ENCODE measurements at regions not wholly inside any gene's neighbourhood (a gene's known extent, or its start where the extent isn't known, plus 50 kb on each side); places are given as distances from the start of the nearest gene placed in this dataset.

GRCh38 chr11:112465433-112466024, 204.9 kb upstream of the PLET1 start:
- H3K4ac ChIP-seq (ENCODE audit: low read depth, low read length) = no peak overlapping the region
- no peak overlapping the region for H3K14ac ChIP-seq (ENCODE audit: low read length)
- H4K12ac ChIP-seq (ENCODE audit: low read depth, low read length) = no peak overlapping the region
- no peak overlapping the region for H3K4me2 ChIP-seq (ENCODE audit: low read length)
- no peak overlapping the region for H2AFZ ChIP-seq (ENCODE audit: insufficient read depth, low read length, poor library complexity)
- H3K79me1 ChIP-seq (ENCODE audit: low read length) = no peaks in the 10 kb centered on the region
- no CpG with 5 or more reads among the region's 6 CpGs for WGBS (ENCODE audit: extremely low coverage, insufficient coverage, insufficient read length)
- no peak overlapping the region for H4K91ac ChIP-seq (ENCODE audit: low read depth, low read length)
- H3K23ac ChIP-seq (ENCODE audit: low read length) = no peak overlapping the region
- no peak overlapping the region for H2BK12ac ChIP-seq (ENCODE audit: low read length)
- no peak overlapping the region for H4K8ac ChIP-seq (ENCODE audit: low read depth, low read length)
- no peaks in the 10 kb centered on the region for H3K4me1 ChIP-seq (ENCODE audit: control insufficient read depth in 1 of 2, insufficient read depth in 2 of 2, low read length in 2 of 2)
- peak in 1 of 2 donors; percentile 42 for DNase-seq
- H3K4me3 ChIP-seq (ENCODE audit: low read depth, low read length) = no peak overlapping the region
- no peaks in the 10 kb centered on the region for H3K36me3 ChIP-seq (ENCODE audit: control insufficient read depth in 1 of 2, insufficient read depth in 2 of 2, low read length in 2 of 2)
- H3K79me2 ChIP-seq (ENCODE audit: control insufficient read depth, insufficient read depth, low read length, poor library complexity) = no peaks in the 10 kb centered on the region
- H3K27ac ChIP-seq (ENCODE audit: low read depth, low read length) = no peak overlapping the region
- H3K27me3 ChIP-seq (ENCODE audit: insufficient read depth, low read length) = no peaks in the 10 kb centered on the region
- H3K9ac ChIP-seq (ENCODE audit: low read length) = no peak overlapping the region
- no peak overlapping the region for H2BK120ac ChIP-seq (ENCODE audit: insufficient read depth, low read length, poor library complexity)
- no peak overlapping the region for H2BK5ac ChIP-seq (ENCODE audit: low read depth, low read length, poor library complexity)
- peaks cover 2% of the 10 kb centered on the region for H3K9me3 ChIP-seq (ENCODE audit: insufficient read depth, low read depth, low read length)
- H3K18ac ChIP-seq (ENCODE audit: low read length) = no peak overlapping the region
- H2AK5ac ChIP-seq (ENCODE audit: low read length) = no peak overlapping the region

GRCh38 chr11:112467721-112468120, 207.1 kb upstream of the PLET1 start:
- Histone ChIP-seq H3K9ac (ENCODE audit: low read length) (no peak overlapping the region), H3K27me3 (ENCODE audit: insufficient read depth, low read length) (no peaks in the 10 kb centered on the region), H3K79me1 (ENCODE audit: low read length) (no peaks in the 10 kb centered on the region), H2BK5ac (ENCODE audit: low read depth, low read length, poor library complexity) (no peak overlapping the region), H2BK12ac (ENCODE audit: low read length) (no peak overlapping the region), H3K4me3 (ENCODE audit: low read depth, low read length) (no peak overlapping the region), H3K4ac (ENCODE audit: low read depth, low read length) (no peak overlapping the region), H2AK5ac (ENCODE audit: low read length) (no peak overlapping the region), H3K23ac (ENCODE audit: low read length) (no peak overlapping the region), H3K4me1 (ENCODE audit: control insufficient read depth in 1 of 2, insufficient read depth in 2 of 2, low read length in 2 of 2) (no peaks in the 10 kb centered on the region), H2BK120ac (ENCODE audit: insufficient read depth, low read length, poor library complexity) (no peak overlapping the region), H3K18ac (ENCODE audit: low read length) (no peak overlapping the region), H3K4me2 (ENCODE audit: low read length) (no peak overlapping the region), H3K27ac (ENCODE audit: low read depth, low read length) (no peak overlapping the region), H4K8ac (ENCODE audit: low read depth, low read length) (no peak overlapping the region), H4K12ac (ENCODE audit: low read depth, low read length) (no peak overlapping the region), H4K91ac (ENCODE audit: low read depth, low read length) (no peak overlapping the region), H3K79me2 (ENCODE audit: control insufficient read depth, insufficient read depth, low read length, poor library complexity) (no peaks in the 10 kb centered on the region), H3K36me3 (ENCODE audit: control insufficient read depth in 1 of 2, insufficient read depth in 2 of 2, low read length in 2 of 2) (no peaks in the 10 kb centered on the region), H3K9me3 (ENCODE audit: insufficient read depth, low read depth, low read length) (peaks cover 2% of the 10 kb centered on the region), H2AFZ (ENCODE audit: insufficient read depth, low read length, poor library complexity) (no peak overlapping the region), H3K14ac (ENCODE audit: low read length) (no peak overlapping the region)
- no peak for DNase-seq
- WGBS (ENCODE audit: extremely low coverage, insufficient coverage, insufficient read length) = no CpG with 5 or more reads among the region's 3 CpGs

- no peak overlapping the region for H3K4me3 ChIP-seq (ENCODE audit: low read depth, low read length)
- H3K14ac ChIP-seq (ENCODE audit: low read length) = no peak overlapping the region
- WGBS (ENCODE audit: extremely low coverage, insufficient coverage, insufficient read length) = no CpG with 5 or more reads among the region's 4 CpGs
- no peaks in the 10 kb centered on the region for H3K36me3 ChIP-seq (ENCODE audit: control insufficient read depth in 1 of 2, insufficient read depth in 2 of 2, low read length in 2 of 2)
- no peak overlapping the region for H3K4ac ChIP-seq (ENCODE audit: low read depth, low read length)
- H3K9ac ChIP-seq (ENCODE audit: low read length) = no peak overlapping the region
- H2BK12ac ChIP-seq (ENCODE audit: low read length) = no peak overlapping the region
- no peaks in the 10 kb centered on the region for H3K27me3 ChIP-seq (ENCODE audit: insufficient read depth, low read length)
- no peak overlapping the region for H3K4me2 ChIP-seq (ENCODE audit: low read length)
- no peaks in the 10 kb centered on the region for H3K4me1 ChIP-seq (ENCODE audit: control insufficient read depth in 1 of 2, insufficient read depth in 2 of 2, low read length in 2 of 2)
- no peak overlapping the region for H2AFZ ChIP-seq (ENCODE audit: insufficient read depth, low read length, poor library complexity)
- H2BK5ac ChIP-seq (ENCODE audit: low read depth, low read length, poor library complexity) = no peak overlapping the region
- H4K91ac ChIP-seq (ENCODE audit: low read depth, low read length) = no peak overlapping the region
- no peaks in the 10 kb centered on the region for H3K79me1 ChIP-seq (ENCODE audit: low read length)
- no peak overlapping the region for H2AK5ac ChIP-seq (ENCODE audit: low read length)
- H3K18ac ChIP-seq (ENCODE audit: low read length) = no peak overlapping the region
- H3K27ac ChIP-seq (ENCODE audit: low read depth, low read length) = no peak overlapping the region
- H3K79me2 ChIP-seq (ENCODE audit: control insufficient read depth, insufficient read depth, low read length, poor library complexity) = no peaks in the 10 kb centered on the region
- peaks cover 2% of the 10 kb centered on the region for H3K9me3 ChIP-seq (ENCODE audit: insufficient read depth, low read depth, low read length)
- H4K8ac ChIP-seq (ENCODE audit: low read depth, low read length) = no peak overlapping the region
- H3K23ac ChIP-seq (ENCODE audit: low read length) = no peak overlapping the region
- DNase-seq = no peak
- H4K12ac ChIP-seq (ENCODE audit: low read depth, low read length) = no peak overlapping the region
- H2BK120ac ChIP-seq (ENCODE audit: insufficient read depth, low read length, poor library complexity) = no peak overlapping the region
Measured at GRCh38 chr11:112469376-112469775, 208.7 kb upstream of the PLET1 start.

- no peaks in the 10 kb centered on the region for H3K79me2 ChIP-seq (ENCODE audit: control insufficient read depth, insufficient read depth, low read length, poor library complexity)
- no peak overlapping the region for H3K27ac ChIP-seq (ENCODE audit: low read depth, low read length)
- H3K4me1 ChIP-seq (ENCODE audit: control insufficient read depth in 1 of 2, insufficient read depth in 2 of 2, low read length in 2 of 2) = no peaks in the 10 kb centered on the region
- H2BK120ac ChIP-seq (ENCODE audit: insufficient read depth, low read length, poor library complexity) = no peak overlapping the region
- no peaks in the 10 kb centered on the region for H3K27me3 ChIP-seq (ENCODE audit: insufficient read depth, low read length)
- no peaks in the 10 kb centered on the region for H3K79me1 ChIP-seq (ENCODE audit: low read length)
- WGBS (ENCODE audit: extremely low coverage, insufficient coverage, insufficient read length) = no CpG with 5 or more reads among the region's 4 CpGs
- no peaks in the 10 kb centered on the region for H3K36me3 ChIP-seq (ENCODE audit: control insufficient read depth in 1 of 2, insufficient read depth in 2 of 2, low read length in 2 of 2)
- no peak overlapping the region for H3K18ac ChIP-seq (ENCODE audit: low read length)
- no peak overlapping the region for H2BK5ac ChIP-seq (ENCODE audit: low read depth, low read length, poor library complexity)
- peak in 1 of 2 donors; percentile 11 for DNase-seq
- no peak overlapping the region for H4K12ac ChIP-seq (ENCODE audit: low read depth, low read length)
- no peak overlapping the region for H3K14ac ChIP-seq (ENCODE audit: low read length)
- H3K4ac ChIP-seq (ENCODE audit: low read depth, low read length) = no peak overlapping the region
- no peak overlapping the region for H2AFZ ChIP-seq (ENCODE audit: insufficient read depth, low read length, poor library complexity)
- no peak overlapping the region for H2AK5ac ChIP-seq (ENCODE audit: low read length)
- H4K91ac ChIP-seq (ENCODE audit: low read depth, low read length) = no peak overlapping the region
- H3K23ac ChIP-seq (ENCODE audit: low read length) = no peak overlapping the region
- no peak overlapping the region for H3K4me3 ChIP-seq (ENCODE audit: low read depth, low read length)
- no peak overlapping the region for H3K4me2 ChIP-seq (ENCODE audit: low read length)
- peaks cover 2% of the 10 kb centered on the region for H3K9me3 ChIP-seq (ENCODE audit: insufficient read depth, low read depth, low read length)
- H3K9ac ChIP-seq (ENCODE audit: low read length) = no peak overlapping the region
- no peak overlapping the region for H4K8ac ChIP-seq (ENCODE audit: low read depth, low read length)
- H2BK12ac ChIP-seq (ENCODE audit: low read length) = no peak overlapping the region
Measured at GRCh38 chr11:112470355-112470754, 209.7 kb upstream of the PLET1 start.

Measured in trophoblast cell (in vitro differentiated cells and primary cell).